Right hindlimb (tissue), 1 donor: ENCODE measurements at regions not wholly inside any gene's neighbourhood (a gene's known extent, or its start where the extent isn't known, plus 50 kb on each side); places are given as distances from the start of the nearest gene placed in this dataset.
"Not testable (repeated sequence)": the region's sequence is repeated elsewhere in the genome, so short reads cannot be mapped to it uniquely, and the experiment has no call there.

Source experiments
- DNase-seq: peaks from one replicate; pipeline ENCODE4 v3.0.0-alpha.2; 2018

DNA sequence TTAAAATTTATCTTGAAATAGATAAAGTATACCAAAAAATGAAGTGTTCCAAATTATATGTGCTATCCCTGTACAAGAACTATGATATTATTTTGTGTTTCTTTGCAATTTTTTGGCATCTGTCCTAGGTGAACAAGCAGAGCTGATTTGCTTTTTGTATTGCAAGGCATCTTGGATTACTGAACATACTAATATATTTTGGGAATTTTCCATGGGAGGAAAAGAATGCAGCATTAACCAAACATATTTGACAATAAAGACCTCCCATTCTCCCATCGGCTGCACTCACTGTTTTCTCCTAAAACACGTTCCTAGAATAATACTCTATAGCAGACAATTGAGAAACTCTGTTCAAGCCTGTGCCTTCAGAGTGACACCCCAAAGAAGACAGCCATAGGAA is 265.1 kb upstream of the ALCAM start:
- no peak for DNase-seq

DNA sequence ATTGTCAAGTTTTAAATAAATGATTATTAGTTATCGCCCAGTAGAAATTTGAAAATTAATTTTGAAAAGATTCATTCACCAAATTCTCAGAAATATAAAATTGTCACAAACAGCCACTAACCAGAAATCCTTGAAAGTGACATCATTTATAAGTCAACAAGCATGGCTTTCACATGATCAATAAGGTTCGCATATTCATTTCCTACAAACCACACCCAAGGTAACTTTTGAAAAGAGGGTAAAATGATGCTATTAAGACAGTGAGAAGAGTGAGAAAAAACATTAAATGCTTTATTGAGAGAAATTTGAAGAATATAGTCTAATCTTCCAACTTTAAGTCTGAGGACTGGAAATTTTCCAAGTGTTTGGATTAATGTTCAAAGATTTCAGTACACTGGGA is 263.6 kb upstream of the ALCAM start:
- no peak for DNase-seq

DNA sequence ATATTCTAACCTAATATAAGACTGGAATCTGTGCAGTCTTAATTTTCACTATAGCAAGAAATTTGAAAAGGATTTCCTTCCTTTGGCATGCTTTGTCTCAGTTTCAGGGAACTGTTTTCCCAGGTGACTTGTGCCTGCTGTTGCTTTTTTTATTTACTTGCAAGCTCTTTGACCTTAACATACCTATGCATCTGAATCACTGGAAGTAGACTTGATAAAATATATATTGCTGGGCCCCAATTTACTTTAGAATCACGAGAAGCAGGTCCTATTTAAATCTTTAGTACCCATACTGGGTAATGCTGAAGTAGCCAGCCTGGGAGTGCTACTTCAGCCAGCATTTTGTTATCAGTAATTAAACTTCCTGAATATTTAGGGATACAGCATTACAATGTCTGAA is 257.9 kb upstream of the ALCAM start:
- no peak for DNase-seq

DNA sequence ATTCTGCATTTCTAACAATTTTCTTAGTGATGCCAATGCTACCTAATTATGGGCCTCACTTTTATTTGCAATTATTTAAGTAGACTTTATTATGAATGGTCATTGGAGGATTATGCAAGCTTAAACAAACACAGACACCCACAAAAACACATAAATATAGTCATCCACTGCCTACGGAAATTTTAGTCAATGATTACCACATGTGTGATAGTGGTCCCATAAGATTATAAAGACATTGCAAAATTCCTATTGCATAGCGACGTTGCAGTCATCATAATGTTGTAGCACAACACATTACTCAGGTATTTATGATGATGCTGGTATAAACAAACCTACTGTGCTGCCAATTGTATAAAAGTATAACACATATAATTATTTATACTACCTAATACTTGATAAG is 247.8 kb upstream of the ALCAM start:
- DNase-seq: no peak

DNA sequence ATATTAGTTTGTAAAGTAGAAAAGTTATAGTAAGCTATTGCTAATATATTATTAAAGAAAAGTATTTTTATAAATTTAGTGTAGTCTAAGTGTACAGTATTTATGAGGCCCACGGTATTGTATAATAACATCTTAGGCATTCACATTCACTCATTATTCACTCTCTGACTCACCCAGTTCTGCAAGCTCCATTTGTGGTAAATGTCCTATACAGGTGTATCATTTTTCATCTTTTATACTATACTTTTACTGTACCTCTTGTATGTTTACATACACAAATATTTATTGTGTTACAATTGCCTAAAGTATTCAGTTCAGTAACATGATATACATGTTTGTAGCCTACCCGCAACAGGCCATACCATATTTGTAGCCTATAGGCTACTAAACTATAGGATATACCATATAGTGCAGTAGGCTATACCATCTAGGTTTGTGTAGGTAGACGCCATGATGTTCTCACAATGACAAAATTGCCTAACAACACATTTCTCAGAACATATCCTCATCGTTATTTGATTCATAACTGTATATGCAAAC is 246.8 kb upstream of the ALCAM start:
- no peak for DNase-seq

DNA sequence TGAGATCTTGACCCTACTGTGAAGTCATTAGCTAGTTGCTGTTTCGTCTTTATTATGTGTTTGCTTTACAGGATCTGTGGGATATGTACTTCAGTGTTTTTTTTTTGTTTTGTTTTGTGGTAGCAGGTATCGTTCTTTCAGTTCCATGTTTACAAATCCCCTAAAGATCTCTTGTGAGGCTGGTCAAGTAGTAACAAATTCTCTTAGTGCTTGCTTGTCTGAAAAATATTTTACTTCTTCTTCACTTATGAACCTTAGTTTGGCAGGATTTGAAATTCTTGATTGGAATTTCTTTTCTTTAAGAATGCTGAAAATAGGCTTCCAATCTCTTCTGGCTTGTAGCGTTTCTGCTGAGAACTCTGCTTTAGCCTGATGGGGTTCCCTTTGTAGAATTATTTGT is 235.8 kb upstream of the ALCAM start:
- no peak for DNase-seq

DNA sequence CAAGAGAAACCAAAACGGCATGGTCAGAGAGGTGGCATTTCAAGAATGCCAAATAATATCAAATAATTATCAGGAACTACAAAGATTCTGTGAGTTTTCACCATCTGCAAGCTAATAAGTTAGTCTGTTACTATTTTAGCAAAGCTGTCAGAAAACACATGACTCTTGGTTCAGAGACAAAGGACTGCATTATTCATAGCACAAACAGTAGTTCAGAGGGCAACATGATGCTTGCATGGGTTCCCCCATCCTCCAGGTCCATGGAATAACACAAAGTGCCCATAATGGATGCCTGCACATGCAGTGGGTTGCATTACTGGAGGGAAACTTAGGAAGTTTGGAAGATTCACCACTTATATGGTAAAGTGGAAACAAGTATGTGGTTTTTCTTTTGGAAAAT is 228.8 kb upstream of the ALCAM start:
- no peak for DNase-seq

DNA sequence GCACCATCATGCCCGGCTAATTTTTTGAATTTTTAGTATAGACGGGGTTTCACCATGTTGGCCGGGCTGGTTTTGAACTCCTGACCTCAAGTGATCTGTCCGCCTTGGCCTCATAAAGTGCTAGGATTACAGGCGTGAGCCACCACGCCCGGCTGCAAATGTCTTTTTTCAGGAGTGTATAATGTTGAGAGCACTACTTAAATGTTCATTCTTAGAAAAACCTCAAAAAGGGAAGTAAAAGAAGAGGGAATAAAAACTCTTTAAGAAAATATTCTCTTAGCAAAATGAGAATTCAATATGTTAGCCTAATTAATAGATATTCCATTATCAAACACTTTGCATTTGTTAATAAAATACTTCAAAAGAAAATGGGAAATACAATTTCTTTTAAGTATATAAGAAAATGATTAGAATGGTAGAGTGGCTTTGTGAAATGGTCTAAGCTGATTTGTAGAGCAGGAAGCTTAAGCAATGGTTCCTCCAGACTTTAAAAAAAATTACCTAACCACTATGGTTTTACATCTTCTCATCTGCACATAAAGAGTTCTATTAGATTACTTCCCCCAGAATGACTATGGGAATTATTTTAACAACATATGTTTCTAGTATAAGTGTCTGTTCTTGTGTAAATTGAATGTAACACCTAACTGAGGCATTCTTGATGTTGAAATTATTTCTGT is 226.7 kb upstream of the ALCAM start:
- no peak for DNase-seq

DNA sequence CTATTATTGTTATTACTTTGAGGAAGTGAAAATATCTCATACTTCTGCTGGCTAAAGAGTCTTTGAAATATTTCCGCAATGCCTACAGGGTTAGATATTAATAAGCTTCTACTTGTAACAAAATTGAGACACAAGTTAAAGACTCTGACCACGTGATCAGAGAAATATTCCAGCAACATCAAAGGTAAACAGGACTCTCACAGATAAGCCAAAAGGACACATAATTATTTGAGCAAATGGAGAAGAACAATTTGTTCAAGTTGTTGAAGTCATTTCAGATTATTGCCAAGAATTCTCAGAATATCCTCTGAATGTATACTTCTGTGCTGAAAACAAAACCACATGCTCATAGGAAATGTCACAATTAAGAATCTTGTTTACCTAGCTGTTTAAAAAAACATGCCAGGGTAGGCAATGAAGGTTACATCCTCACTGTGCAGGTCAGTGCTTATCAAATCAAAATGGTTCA is 225.8 kb upstream of the ALCAM start:
- DNase-seq: no peak

DNA sequence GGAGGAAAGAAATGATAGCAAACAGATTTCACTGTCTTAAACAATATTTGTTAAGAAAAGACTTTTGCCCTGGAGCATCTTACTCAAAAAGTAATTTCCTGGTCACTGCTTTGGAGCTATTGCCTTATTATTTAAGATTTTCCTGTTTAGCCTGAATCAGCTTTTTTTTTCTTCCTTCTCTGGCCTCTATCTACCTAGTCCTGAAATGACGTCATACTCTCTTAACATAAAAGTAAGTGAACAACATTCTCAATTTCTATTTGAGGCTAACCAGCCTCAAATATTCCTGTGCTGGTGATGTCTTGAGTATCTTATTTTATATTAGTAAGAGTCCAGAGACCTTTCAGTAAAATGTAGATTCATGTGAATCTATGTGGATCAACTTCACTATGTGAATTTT is 221.9 kb upstream of the ALCAM start:
- no peak for DNase-seq

DNA sequence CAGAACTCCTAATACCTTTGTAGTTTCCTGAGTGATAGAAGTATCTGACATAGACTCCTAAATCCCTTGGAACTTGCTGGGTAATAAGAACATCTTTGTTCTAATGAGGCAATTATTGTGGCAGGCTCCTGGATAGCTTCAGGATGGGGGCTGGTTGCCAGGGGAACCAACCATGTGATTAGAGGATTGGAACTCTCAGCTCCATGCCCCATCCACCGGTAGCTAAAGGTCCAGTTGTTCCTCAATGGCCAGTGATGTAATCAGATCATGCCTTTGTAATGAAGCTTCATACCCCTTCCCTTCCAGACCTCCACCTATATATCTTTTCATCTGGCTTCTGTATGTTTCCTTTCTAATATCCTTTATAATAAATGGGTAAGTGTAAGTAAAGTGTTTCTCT is 221.2 kb upstream of the ALCAM start:
- no peak for DNase-seq

DNA sequence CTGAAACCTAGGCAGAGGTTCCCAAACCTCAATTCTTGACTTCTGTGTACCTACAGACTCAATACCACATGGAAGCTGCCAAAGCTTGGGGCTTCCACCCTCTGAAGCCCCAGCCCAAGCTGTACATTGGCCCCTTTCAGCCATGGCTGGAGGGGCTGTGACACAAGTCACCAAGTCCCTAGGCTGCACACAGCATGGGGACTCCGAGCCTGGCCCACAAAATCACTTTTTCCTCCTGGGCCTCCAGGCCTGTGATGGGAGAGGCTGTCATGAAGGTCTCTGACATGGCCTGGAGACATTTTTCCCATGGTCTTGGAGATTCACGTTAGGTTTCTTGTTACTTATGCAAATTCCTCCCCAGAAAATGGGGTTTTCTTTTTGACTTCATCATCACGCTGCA is 217.5 kb upstream of the ALCAM start:
- not testable (repeated sequence) for DNase-seq

DNA sequence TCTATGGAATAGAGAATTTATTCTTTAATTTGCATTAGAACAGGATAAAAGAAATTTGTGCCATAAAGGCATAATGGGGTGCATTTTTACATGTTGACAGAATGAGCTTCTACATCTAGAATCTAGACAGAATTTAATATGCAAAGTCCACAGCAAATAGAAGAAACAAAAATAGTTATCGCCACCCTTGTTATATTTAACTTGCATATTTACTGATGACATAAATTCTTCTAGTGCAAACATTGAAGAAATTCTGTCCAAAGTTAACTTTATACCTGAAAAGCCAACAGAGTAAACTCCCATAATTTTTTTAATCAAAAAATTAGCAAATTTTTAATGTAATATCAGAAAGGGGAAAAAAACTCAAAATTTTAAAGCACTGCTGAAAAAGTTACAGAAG is 213.7 kb upstream of the ALCAM start:
- no peak for DNase-seq

DNA sequence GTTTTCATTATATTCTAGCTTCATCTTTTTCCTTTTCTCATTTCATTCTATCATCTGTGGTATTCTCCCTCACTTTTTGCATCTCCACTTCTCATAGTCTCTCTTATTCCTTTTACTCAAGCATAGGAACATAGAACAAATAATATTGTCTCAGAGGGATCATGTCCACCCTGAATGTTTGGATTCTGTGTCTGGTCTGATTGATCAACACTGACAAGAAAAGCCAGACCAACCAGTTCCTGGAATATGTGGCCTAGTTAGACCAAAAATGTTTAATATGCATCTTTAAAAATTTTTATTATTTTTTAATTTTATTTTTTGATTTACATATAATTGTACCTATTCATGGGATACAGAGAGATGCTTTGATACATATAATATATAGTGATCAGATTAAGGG is 212.0 kb upstream of the ALCAM start:
- no peak for DNase-seq

DNA sequence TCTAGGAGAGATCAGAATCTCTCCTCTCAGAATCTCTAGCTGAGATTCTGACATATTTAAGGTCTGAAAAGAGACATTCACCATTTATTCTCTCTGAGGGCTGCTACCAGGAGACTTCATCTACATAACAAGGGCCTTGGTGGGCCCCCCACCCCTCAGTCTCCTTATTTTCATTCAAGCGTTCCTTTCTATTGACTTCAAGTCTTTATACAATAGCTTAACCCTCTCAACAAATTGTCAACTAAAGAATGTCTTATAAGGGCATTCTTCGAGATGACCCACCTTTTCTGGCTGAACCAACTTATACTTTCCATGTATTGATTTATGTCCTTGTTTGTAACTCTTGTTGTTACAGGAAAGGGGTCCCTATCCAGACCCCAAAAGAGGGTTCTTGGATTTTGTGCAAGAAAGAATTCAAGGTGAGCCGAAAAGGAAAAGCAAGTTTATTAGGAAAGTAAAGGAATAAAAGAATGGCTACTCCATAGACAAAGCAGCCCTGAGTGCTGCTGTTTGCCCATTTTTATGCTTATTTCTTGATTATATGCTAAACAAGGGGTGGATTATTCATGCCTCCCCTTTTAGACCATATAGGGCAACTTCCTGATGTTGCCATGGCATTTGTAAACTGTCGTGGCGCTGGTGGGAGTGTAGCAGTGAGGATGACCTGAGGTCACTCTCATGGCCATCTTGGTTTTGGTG is 209.5 kb upstream of the ALCAM start:
- no peak for DNase-seq

DNA sequence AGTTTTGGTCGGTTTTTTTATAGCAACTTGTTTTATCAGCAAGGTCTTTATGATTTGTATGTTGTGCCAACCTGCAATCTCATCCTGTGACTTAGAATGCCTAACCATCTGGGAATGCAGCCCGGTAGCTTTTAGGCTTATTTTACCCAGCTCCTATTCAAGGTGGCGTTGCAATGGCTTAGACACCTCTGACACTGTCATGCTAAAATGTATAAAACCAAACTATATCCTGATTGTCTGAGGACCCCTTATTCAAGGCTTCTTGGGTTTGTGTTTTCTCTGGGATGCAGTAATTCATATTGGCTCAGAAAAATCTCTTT is 209.0 kb upstream of the ALCAM start:
- no peak for DNase-seq

DNA sequence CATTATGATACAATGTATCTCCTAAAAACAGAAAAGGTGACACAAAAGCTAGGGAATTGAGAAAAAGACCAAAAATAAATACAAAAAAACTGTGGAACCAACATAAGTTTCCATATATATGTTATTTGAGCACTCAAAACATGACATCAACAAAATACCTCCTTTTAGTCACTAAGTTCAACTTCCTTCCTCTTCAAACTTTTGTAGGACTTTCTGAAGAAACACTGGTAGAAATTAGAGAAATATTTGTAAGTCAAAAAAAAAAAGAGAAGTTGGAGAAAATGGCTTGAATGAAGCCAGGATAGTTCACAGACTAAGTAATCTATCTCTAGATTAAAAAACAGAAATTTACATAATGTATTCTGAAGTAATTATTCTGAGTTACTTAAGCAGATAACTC is 208.4 kb upstream of the ALCAM start:
- DNase-seq: no peak

DNA sequence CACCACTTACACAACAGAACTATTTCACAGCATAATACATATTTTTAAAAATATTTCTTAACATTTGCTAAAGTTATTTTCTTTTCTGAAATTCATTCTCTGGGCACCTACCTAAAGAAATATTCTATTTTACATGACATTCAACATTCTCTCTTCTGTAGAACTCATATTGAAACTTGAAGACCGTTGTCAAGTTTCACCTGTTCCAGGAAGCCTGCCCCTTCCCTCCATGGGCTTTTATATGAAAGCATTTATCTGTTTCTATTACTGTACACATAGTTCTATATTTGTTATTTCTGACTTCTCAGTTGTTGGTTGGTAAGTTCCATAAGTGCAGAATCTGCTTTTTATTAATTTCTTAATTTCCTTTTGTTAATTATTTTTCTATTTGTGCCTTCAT is 204.3 kb upstream of the ALCAM start:
- DNase-seq: no peak

DNA sequence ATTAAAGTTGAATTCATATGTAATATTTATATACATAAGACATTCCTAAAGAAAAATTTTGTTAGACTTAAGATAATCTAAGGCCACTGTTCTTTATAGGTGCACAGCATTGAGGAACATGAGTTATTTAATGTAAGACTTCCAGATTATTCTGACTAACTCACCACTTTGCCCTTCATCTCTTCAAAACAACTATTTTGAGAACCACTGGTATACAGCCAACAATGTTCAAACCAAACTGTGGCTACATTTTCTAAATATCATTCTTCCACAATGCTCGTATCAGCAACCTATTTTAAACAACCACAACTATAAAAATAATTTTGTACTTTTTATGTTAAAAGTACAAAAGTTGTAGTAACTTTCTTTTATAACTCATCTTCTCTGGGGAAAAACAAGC is 199.8 kb upstream of the ALCAM start:
- DNase-seq: no peak

DNA sequence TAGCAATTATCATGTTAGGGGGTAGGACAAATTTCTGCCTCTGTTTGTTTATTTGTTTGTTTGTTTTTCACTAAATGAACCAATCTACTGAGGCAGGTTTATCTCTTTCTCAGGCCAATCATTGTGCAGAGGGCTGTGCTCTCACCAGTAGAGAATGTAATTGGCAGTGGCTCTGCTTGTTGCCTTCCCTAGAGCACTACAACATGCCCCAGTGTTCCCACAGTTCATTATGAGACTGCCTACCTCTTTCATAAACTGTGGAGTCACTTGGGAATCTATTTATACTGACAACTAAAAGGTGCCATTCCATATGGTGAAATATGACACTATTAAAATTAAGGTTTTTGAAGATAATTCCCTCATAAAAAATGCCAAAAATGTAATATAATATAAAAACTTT is 196.3 kb upstream of the ALCAM start:
- DNase-seq: no peak

DNA sequence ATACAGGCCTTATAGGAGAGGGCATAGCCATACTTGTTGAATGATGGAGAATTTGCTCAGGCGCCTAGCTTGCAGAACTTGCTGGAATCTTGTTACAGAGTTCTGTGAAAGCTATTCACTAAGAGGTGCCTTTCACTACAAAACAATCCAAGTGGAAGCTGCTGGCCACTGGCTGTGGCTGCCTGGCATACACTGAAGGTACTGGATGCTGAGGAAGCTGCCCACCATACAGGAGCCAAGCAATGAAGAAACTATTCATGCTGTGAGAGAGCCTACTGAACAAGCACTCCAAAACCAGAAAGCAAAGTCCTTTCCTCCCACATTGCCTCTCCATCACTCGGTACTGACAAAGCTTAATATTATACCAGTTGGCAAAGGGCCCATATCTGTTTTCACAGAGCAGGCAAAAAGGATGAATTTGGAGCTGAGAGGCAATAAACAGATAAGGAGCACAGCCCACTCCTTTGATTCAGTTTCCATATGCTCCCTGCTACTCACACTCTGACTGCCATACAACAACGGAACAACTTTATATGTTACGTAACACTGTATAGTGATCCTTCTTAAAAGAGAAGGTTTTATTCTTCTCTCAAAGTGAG is 192.6 kb upstream of the ALCAM start:
- no peak for DNase-seq

DNA sequence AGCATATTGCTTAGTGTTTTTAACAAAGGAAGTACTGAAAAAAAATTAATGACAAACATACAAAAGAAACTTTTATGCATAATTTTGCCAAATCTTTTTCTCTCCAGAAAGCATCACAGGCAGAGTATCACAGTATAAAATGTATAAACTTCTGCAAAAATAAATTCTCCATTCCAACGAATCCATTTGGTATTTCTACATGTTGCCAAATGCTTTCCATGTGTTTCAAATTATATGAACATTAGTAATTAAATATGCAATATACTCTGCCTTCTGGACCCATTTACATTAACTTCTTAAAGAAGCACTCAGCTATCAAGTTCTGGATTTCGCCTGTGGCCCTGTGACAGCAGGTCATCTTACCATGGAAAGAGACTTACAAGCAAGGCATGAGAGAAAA is 189.1 kb upstream of the ALCAM start:
- no peak for DNase-seq

DNA sequence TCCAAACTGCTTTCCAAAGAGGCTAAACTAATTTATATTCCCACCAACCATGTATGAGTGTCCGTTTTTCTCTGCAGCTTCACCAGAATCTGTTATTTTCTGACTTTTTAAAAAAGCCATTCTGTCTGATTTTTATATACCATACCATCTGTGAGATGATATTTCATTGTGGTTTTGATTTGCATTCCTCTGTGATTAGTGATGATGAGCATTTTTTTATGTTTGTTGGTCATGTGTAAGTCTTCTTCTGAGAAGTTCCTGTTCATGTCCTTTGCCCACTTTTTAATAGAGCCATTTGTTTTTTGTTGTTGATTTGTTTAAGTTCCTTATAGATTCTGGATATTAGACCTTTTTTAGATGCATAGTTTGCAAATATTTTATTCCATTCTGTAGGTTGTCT is 179.4 kb upstream of the ALCAM start:
- DNase-seq: no peak

DNA sequence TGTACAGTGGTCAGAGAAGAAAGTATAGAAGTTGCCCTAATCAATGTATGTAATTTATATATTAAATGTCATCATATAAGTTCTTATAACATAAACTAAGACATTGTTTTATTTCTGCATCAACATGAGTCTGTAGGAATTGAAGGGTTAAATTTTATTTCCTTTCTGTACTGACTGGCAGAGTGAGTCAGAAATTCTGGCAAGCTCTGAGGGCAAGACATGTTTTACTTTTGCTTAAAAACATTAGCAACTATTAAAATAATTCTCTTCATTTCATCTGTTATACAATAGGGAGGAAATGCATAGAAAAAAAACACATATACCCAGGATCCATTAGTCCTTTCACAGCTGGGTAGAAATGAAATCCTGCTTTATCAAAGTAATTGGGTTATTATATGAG is 171.4 kb upstream of the ALCAM start:
- DNase-seq: no peak

DNA sequence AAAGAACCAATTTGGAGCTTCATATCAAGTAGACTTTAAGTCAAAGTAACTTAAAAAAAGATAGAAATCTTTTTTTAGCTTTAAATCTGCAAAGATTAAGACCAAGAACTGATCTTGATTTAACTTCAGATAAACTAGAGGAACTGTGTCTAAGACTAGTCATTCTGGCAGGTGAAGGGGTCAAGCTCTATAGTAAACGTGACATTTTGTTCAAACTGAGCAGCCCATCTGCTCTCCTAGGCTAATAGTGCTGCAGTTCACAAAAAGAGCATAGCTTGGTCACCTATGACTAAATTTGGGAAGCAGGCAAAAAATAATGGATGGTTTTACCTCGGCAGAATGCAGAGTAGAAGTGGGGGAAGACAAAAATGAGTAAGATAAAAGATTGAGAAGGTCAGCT is 168.8 kb upstream of the ALCAM start:
- no peak for DNase-seq
